GM12892 (cell line): ENCODE measurements at regions not wholly inside any gene's neighbourhood (a gene's known extent, or its start where the extent isn't known, plus 50 kb on each side); places are given as distances from the start of the nearest gene placed in this dataset.
"Not testable (repeated sequence)": the region's sequence is repeated elsewhere in the genome, so short reads cannot be mapped to it uniquely, and the experiment has no call there.

Experiments used
- DNase-seq: peaks from one replicate; pipeline ENCODE4 v3.0.0; 2011; ENCODE audit not compliant: insufficient read length
- FAIRE-seq: peaks from 2 replicates; lab custom pipeline; 2011; peaks lifted over from hg19 to GRCh38; lab: Jason Lieb, UNC
- POLR2A ChIP-seq: IDR thresholded peaks from 2 replicates; pipeline ENCODE4 v1.6.1; 2011; ENCODE audit warnings: low read depth, low read length, control low read depth
- POLR2AphosphoS5 ChIP-seq: IDR thresholded peaks from 2 replicates; pipeline ENCODE4 v1.6.1; 2011; ENCODE audit warnings: low read depth, low read length, control low read depth
- TAF1 ChIP-seq: IDR thresholded peaks from 2 replicates; pipeline ENCODE4 v1.6.1; 2011; ENCODE audit warnings: low read depth, mild to moderate bottlenecking, control low read depth, low read length, borderline replicate concordance

DNA sequence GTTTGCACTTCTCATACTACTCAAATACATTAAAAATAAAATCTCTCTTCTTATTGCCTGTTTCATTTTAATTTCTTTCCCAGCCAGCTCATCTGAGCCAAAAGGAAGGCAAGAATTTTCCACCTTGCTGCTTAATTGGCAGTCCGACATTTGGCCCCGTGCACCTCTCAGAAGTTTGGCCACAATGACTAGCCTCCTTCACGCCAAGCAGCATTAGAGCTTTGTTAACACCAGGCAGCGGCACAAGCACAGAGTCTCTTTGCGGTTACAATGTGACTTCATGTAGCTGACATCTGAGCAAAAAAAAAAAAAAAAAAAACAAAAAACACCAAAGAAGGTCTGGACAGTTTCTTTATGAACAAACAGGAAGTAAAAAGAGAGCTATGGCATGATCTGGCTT, 248.9 kb downstream of the OSR1 start:
- FAIRE-seq (no peak), DNase-seq (no peak)
- TF ChIP-seq POLR2A = no peak
- no peak for TF ChIP-seq POLR2AphosphoS5
- no peak for TF ChIP-seq TAF1

- no peak for FAIRE-seq
Observed at GRCh38 chr2:19106376-19106775, 252.0 kb downstream of the OSR1 start.

GRCh38 chr2:19104503-19104902, 253.9 kb downstream of the OSR1 start:
- no peak for TF ChIP-seq TAF1
- TF ChIP-seq POLR2AphosphoS5 = no peak
- no peak for TF ChIP-seq POLR2A
- DNase-seq = no peak
- no peak for FAIRE-seq

More at GRCh38 chr2:19106376-19106775, 252.0 kb downstream of the OSR1 start:
- DNase-seq = no peak
- TF ChIP-seq POLR2A (no peak), TAF1 (no peak), POLR2AphosphoS5 (no peak)

DNA sequence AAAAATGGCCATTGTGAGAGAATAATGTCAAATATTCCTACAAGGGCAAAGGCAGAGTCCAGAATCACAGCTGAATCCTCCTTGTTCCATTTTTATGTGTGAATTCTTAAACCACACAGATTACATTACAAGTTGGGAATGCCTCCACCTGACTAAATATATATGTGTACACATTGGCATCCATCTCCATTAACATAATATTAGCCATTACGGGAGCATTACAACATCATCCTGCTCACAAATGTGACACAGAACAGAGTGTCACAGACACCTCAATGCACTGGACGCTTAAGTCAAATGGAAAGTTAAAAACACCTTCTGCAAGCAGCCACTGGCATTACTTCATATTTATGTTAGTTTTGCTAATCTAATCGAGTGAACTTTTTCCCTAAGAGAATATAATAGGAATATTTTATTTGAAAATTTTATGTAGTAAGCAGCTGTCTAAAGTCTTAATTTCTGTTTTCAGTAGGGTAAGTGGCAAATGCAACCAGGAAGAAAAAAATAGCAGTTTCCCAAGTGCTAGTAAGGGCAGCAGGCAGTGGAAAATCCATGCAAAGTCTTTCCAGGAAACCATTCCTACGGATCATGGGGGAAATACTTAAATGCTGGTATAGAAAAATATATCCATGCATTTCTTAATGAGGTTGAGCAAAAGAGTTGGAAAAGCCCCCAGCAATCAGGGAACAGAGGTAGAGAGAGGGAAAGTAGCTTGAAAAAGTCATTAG, 255.6 kb downstream of the OSR1 start:
- TF ChIP-seq POLR2AphosphoS5 = no peak
- no peak for TF ChIP-seq TAF1
- TF ChIP-seq POLR2A = no peak
- FAIRE-seq (no peak), DNase-seq (no peak)

- FAIRE-seq (no peak), DNase-seq (no peak)
- TF ChIP-seq TAF1 (no peak), POLR2AphosphoS5 (no peak), POLR2A (no peak)
Observed at GRCh38 chr2:19101968-19102367, 256.5 kb downstream of the OSR1 start.

DNA sequence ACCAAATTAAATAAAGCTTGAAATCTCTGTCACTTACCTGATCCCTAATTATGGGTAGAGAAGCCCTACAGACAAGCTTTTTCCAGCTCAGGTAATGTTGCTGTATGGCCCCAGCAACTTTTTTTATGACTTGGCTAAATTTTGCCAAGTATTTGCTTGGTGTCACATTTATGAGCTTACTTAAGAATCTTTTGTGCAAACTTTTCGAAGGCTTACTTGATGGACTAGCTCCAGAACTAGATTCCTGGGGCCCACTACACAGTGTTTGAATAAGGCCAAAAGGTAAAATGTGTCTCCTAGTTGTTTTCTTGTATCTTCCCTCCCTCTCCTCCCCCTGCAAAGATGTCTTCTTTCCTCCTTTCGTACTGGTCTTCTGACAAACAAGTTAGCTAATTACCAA, 257.9 kb downstream of the OSR1 start:
- TF ChIP-seq POLR2A (no peak), TAF1 (no peak), POLR2AphosphoS5 (no peak)
- no peak for FAIRE-seq
- DNase-seq = no peak

GRCh38 chr2:19099181-19099580, 259.2 kb downstream of the OSR1 start:
- DNase-seq (no peak), FAIRE-seq (no peak)
- TF ChIP-seq TAF1 (no peak), POLR2AphosphoS5 (no peak), POLR2A (no peak)

DNA sequence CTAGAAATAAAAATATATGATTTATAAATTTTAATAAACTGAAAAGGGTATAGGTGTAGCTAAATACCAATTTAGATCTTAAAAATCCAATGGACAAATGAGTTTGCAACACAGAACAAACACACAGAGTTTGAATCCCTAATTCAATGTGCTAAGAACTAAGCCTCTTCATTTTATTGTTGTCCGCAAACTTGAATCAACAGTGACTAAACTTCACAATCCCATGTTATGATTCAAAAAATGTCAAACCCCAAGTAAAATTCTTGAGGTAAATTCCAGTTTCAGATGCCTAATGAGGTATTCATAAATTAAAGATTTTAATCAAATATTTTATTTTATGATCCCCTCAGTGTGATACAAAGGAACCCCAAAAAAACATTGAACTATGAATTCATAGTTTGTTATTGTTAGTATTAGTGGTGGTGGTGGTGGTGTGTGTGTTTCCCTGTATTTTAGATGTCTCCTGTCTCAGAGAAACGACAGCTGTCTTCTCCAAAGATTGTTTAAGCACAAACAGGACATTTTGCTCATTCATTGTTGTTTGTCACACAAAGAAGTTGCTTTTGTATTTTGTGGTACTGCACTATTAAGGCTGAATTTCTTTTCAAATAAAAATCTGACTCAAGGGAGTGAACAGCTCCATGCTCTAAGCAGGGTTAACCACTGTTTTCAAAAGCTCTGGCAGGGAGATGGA, 259.8 kb downstream of the OSR1 start:
- no peak for TF ChIP-seq TAF1
- TF ChIP-seq POLR2A = no peak
- TF ChIP-seq POLR2AphosphoS5 = no peak
- no peak for FAIRE-seq

GRCh38 chr2:19089476-19089875, 268.9 kb downstream of the OSR1 start:
- FAIRE-seq, DNase-seq: not testable (repeated sequence)

More for the DNA sequence above, 259.8 kb downstream of the OSR1 start:
- no peak for DNase-seq

- TF ChIP-seq TAF1 = no peak
- TF ChIP-seq POLR2A = no peak
- no peak for TF ChIP-seq POLR2AphosphoS5
- FAIRE-seq = no peak
- DNase-seq = no peak
Observed at GRCh38 chr2:19086231-19086651, 272.2 kb downstream of the OSR1 start.

DNA sequence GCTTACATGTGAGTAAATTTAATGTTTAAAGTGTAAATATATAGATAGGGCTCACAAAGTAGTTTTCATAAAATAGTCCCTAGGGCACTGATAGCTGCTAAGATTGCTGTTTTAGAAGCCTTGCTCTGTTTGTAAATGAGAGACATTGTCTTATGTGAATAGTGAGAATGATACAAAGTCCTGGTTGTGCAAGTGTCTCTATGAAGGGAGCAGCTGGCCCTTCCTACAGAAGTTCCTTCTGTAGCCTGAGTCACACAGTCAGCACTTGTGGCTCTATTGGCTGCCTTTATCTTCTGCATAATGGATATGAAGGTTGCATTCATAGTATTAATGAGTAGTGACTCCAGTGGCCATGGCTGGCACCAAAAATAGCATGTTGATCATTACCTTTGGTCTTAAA, 279.7 kb downstream of the OSR1 start:
- TF ChIP-seq TAF1 = no peak
- DNase-seq = no peak
- FAIRE-seq = no peak

DNA sequence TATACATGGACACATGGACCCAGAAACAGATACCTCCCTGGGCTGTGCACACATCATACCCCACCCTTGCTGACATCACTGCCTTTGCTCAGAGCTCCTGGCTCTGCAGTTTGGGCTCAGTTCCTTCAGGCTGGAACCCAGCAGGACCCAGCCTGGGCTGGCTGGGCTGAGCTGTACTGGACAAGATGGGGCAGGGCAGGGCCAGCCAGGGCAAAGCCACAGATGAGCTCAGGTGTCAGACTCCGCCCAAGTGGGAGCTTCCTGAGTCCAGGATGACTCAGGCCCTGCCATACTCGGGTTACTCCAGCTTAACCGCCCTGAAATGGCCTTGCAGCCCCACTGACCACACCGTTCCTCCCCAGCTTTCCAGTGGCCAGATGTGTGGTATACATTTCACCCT, 284.9 kb downstream of the OSR1 start:
- no peak for DNase-seq
- no peak for TF ChIP-seq POLR2AphosphoS5
- no peak for TF ChIP-seq TAF1
- TF ChIP-seq POLR2A = no peak
- no peak for FAIRE-seq

DNA sequence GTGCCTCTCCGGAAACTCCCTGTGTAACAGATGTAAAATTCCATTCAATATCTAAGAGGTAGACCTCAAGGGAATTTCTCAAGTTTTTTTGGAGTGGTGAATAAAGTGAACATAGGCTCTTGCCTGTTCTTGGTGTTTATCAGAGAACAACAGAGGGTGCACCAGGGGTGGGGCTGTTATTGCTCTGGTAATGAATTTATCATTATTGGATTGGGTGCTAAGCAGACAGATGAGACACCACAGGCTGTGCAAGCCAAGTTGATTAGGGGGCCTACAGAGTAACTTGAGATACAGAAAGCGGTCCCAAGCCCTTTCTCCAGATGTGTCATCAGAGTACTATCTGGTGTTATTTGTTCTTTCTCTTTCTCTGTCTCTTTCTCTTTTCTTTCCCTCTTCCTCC, 286.3 kb downstream of the OSR1 start:
- TF ChIP-seq POLR2AphosphoS5 (no peak), TAF1 (no peak), POLR2A (no peak)
- DNase-seq (no peak), FAIRE-seq (no peak)

- TF ChIP-seq POLR2AphosphoS5 (no peak), TAF1 (no peak), POLR2A (no peak)
- FAIRE-seq = no peak
- DNase-seq = no peak
Observed at GRCh38 chr2:19070886-19071285, 287.5 kb downstream of the OSR1 start.
